GM19043 (cell line): ENCODE measurements at regions not wholly inside any gene's neighbourhood (a gene's known extent, or its start where the extent isn't known, plus 50 kb on each side); places are given as distances from the start of the nearest gene placed in this dataset.
"Not testable (repeated sequence)": the region's sequence is repeated elsewhere in the genome, so short reads cannot be mapped to it uniquely, and the experiment has no call there.

Experiments
- ATAC-seq: cut with Tn5 transposase; IDR thresholded peaks from one replicate; pipeline ENCODE4 v1.9.1; 2021; ENCODE audit warnings: low read depth; ENCODE audit not compliant: unreplicated experiment

DNA sequence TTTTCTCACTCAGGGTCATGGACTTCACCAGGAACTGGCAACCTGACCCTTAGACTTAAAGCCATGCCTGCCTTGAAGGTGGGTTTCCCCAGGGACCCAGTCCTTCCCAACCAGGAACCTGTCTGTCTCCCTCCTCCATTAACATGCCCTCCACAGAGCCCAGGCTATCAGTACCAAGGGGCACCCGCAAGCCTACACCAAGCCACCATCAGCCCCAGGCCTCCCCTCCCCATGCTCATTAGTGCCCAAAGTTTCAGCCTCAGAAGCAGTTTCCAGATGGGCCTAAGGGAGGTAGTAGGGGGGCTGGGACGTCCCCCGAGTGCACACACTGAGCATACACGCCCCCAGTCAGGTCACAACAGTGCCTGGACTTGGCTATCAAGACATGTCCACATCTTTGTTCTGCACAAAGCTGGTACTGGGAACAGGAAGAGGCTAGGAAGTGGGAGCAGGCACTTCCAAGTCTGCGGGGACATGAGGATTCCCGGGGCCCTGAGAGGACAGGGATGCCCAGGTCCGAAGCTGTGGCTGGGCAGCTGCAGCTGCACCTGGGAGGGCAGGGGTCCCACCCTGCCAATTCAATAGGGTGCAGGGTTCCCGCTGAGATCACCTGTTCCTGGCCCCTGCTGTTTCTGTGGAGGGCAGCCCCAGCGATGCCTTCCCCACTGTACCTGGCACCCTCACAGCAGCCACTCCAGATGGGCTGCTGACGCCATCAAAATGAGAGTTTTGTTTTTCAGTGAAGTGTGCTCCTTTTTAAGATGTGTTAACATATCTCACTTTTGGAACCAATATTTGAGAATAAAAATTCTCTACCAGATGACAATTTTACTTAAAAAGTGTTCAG is 731.4 kb downstream of the NR4A2 start:
- no peak for ATAC-seq

DNA sequence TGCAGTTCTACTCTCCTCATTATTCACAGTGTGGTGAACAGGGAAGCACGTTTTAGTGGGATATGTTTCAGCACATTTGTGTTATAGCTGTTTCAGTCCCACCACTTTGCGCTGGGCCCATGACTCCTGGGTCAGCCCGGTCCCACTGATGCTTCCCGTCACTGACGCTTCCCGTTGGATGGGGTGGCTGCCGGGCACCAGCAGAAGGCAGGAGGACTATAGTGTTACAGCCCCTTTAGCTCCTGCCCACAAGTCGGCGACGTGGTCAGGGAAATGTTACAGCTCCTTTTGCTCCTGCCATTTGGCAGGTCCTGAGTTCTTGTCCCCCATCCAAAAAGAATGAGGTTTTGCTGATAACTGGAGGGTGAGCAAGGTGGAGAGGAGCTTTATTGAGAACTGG is 732.2 kb downstream of the NR4A2 start:
- ATAC-seq: no peak

DNA sequence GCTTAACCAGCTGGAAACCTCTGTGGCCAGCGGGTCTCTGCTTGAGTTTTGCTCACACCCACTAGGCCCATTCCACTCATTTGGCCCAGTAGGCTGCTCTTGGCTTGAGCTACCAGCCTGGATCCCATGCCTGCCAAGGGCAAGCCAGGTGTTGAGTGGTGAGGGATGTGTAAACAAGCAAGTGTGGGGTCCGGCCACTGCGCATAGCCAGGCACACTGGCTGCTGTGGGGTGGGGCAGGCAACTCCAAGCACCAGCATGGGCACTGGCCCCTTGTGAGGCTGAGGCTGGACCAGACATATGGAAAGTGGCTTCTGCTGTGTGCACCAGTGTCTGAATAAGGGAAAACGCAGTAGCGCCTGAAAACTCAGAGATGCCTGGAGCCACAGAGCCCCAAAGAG is 732.7 kb downstream of the NR4A2 start:
- ATAC-seq: no peak

DNA sequence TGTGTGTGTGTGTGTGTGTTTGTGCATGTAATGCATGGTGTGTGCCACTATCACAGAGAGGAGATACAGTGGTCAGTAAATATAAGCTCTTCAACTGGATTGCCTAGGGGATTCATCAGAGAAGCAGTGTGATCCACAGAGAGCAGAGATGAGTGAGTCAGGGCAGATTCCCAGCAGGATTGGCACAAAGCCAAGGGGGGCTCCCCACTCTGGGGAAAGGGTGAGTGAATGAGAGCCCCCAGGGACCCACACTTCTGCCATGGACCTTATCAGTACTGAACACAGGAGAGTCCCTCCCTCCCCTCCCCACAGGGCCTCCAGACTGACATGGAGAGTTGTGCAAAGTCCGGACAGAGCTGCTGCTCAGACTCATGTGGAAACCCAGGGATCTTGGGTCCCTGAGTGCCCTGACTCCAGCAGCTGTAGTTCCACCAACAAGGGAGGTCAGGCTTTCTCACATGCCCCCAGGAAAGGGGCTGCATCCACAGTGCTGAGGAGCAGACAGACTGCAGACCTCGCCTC is 748.8 kb downstream of the NR4A2 start:
- ATAC-seq: no peak

DNA sequence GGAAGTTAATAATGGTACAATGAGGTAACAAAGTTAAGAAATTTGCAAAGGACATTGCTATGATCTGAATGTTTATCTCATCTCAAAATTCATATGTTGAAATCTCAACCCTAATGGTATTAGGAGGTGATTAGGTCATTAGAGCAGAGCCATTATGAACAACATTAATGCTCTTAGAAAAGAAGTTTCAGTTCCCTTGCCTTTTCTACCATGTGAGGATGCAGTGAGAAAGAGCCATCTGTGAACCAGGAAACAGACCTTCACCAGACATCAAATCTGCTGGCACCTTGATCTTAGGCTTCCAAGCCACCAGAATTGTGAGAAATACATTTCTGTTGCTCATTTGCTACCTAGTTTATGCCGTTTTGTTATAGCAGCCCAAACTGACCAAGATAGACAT is 757.6 kb downstream of the NR4A2 start:
- no peak for ATAC-seq

DNA sequence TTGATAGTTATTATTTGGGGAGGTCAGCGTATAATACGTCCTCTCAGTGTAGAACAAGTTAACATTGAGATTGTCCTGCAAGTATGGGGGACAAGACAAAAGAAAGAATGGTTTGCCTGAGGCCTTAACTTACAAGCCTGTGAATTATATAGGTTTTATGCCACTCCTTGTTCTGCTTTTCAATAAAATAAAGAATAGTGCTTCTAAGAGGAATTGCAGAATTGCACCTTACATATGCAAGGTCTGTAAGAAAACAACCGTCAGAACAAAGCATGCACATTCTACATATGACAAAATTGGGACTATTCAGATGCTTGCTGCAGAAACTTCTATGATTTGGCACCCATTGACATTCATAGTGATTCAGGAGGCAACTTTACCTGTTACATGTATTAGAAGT is 785.0 kb downstream of the NR4A2 start:
- no peak for ATAC-seq

DNA sequence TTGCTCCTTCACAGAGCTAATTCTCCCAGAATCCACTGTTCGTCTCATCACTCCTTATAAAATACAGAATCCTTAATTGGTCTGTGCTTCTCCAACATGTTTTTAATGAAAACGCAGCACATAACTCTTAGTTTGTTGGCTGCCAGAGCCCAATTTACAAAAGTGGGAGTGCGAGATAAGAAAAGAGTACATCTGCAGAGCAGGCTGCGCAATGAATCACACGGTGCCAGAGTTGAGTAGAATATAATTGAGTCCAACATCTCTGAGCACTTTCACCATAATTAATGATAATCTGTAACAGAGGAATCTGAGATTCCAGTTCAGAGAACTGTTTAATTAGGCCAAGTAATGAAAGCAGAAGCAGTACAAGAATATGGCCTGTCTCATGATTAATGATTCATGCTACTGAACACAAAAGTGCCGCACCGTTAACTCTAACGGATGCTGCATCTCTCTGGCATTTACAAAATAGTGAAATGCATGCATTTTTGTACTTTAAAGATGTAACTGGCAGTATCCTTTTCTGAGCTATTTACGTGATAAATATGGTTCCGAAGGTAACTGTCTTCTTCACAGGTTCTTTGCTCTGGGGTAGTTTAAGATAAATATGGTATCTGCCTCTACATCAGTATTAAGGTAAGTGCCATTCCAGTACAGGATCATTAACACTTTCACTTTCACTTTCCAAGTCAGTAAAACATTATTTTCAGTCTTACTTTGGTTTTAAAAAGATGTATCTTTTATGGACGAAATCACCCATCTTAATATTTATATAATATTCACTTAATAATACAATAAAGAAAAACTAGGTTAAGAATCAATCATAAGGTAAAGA is 785.6 kb downstream of the NR4A2 start:
- ATAC-seq: no peak

DNA sequence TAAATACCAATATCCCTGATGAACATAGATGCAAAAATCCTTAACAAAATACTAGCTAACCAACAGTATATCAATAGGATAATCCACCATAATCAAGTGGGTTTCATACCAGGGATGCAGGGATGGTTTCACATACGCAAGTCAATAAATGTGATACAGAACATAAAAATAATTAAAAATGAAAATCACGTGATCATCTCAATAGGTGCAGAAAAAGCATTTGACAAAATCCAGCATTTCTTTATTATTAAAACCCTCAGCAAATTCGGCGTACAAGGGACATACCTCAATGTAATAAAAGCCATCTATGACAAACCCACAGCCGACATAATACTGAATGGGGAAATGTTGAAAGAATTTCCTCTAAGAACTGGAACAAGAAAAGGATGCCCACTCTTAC is 793.5 kb downstream of the NR4A2 start:
- ATAC-seq: not testable (repeated sequence)

DNA sequence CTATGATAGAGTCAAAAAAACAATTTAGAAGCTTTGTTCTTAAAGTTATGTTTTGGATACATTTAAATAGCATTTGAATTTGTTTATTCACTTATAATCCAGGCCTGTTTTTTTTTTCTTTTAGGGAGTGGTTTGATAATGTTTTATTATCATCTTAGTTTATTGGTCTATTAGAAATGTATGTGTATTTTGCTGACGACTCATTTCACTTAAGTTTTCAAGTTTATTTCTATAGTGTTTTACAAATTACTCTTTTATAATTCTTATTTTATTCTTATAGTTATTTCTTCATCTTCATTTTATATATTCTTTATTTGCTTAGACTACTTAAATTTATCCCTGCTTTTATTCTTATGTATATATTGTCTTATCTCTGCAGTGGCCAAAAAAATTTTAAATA is 804.5 kb downstream of the NR4A2 start:
- ATAC-seq: no peak

DNA sequence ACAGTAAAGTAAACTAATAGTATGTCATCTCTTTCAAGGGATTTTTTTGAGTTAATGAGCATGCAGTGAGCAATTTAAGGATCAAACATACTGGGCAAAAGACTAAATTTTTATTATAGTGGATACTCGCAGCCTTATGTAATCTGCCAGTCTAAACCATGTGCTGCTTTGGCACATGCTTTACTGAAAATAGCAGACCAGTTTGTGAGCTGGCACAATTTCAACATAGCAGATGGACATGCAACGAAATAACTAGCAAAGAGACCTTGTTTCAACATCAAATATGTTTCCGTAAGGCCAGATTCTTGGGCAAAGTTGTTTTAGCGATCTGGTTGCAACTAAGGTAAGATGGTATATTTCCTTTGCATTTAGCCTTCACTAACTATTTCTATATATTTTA is 807.3 kb downstream of the NR4A2 start:
- ATAC-seq: no peak

DNA sequence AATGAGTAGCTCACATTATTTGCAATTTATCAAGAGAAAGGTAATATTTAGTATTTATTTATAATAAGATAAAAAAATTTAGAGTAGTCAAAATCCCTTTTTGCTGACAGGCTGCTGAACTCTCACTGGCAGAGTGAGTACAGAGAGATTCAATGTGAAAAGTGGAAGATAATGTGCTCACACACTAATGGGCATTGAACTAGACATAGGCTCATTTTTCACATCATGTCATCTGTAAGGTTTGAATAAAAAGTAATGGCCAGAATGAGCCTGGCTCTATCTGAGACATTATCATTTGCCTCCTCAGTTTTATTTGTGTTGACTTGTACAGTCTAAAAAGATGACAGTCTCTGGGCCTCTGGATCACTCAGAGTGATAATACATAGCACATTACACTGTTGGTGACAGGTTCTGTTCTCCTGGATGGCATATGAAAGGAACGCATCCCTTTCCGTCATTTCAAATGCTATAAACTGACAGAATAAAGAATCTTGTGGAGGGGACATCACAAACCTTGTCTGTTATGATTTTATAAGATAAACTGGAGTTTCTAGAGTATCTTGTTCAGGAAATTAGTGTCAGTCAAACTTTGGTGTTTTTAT is 812.9 kb downstream of the NR4A2 start:
- no peak for ATAC-seq

DNA sequence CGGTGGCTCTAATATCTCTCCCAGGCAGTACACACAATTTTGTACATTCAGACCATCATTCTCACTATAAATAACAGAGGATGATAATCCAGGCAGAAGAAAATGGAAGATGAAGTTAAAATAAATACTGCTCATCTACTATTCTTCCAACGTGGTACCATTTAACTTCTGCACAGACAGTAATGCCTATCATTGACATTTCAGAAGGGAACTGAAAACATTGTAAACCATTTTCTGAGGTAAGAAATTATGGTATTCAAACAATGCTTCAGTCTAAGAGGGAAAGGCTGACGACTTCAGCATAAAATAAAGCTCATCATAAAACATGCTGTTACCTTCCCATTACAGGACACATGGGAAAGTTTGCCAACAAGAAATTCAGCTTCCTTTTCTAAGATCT is 814.4 kb downstream of the NR4A2 start:
- ATAC-seq: no peak

DNA sequence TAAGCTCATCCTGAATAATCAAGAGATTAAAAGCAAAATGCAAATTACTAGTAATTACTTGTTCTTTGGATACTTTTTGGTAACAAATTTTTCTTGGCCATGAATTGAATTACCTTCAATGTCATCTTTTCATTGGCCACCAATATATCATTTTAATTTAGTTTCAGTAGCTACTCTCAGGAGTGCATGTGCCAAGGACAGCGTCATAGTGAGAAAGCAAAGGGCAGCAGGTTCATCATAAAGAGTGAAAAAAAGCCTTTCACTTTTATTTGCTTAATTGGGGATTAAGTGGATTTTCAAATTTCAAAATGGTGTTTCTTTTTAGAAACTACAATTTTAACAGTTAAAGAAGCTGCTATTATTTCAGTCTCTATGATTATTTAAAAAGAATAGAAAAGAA is 815.2 kb downstream of the NR4A2 start:
- ATAC-seq: no peak

DNA sequence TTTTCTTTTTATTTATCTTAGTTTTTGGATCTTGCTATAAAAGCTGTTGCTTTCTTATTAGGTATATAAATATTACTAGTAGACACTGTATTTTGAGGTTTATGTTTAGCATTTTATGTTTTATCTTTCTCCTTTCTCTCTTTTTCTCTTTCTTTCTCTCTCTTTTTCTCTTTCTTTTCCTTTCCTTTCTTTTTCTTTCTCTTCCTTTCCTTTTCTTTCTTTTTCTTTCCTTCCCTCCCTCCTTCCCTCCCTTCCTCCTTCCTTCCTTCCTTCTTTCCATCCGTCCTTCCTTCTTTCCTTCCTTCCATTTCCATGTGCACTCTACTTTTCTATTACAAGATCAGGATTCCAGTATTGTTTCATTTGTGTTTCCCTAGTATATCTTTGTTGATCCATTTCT is 814.8 kb downstream of the KCNJ3 start:
- no peak for ATAC-seq

DNA sequence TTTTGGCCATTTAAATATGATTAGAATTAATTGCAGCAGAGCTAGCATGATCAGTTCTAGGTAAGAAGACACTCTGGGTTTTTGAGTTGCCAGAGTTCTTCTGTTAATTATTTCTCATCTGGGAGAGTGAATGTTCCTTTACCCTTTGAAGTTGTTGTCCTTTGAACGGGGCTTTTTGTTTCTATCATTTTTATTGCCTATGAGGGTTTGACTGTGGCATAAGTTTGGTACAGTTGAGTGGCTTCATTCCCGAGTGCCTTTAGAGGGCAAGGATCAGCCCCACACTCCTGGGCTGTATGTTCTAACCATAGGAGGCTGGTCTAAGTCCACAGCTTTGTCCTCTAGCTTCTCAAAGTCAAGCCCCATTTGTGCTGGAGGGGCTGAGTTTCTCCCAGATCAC is 804.3 kb downstream of the KCNJ3 start:
- no peak for ATAC-seq

DNA sequence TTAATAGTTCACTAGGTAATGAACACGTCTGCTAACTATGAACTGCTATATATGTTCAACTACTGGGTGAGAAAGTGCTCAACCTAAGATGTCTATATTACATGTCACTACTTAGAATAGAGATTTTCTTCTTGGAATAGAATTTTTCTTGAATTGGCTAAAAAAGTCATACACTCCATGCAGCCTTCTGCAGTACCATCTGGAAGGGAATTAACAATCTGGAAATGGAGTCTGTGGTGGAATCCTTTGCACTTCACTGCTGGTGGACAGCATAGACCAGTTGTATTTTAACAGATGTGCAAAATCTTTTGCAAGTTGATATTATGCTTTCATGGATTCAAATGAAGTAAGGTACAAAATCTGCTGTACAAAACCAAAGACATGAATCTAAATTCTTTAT is 799.6 kb downstream of the KCNJ3 start:
- ATAC-seq: no peak

DNA sequence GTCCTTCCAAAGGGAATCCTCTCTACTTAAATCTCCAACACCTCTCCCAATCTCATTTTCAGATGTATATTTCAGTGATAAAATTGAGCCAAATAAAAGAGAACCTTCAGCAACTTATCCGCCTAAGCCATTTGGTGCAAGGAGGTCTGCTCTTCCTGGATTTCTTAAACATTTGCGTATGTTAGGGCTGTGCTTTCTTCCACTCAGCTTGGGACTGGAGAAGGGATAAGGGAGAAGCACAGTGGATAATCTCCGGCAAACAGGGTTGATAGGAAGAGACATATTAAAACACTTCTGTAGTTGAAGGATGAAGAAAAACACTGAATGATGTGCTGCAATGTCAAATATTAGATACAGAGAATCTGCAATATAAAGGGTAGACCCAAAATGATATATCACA is 796.2 kb downstream of the KCNJ3 start:
- no peak for ATAC-seq

DNA sequence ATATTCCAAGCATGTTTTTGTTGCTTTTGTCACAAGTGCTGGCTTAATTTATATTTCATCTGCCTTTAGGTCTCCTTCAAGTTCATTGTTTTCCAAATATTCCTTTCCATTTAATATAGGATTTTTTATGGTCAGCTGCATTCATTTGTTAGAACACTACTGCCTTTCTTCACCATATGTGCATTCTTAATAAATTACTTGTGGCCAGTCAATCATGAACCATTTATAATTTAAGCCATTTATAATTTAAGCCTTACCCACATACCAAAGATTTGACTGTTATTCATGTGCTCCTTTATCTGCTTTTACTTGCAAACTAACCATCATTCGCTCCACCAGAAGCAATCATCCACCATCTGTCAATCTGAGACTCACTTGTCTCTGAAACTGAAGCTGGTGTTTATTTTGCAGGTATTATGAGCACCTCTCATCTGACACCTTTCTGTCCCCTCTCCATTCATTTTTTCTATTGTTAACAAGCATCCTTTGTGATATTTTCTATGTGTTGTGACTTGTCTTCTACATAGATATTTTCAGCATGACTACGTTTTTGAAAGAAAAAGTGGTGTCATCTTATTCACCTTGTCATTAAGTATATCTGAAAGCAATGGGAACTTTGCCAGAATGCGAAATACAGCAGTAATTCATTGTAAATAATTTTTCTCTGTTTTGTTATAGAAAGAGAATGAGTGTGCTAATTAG is 786.8 kb downstream of the KCNJ3 start:
- no peak for ATAC-seq

DNA sequence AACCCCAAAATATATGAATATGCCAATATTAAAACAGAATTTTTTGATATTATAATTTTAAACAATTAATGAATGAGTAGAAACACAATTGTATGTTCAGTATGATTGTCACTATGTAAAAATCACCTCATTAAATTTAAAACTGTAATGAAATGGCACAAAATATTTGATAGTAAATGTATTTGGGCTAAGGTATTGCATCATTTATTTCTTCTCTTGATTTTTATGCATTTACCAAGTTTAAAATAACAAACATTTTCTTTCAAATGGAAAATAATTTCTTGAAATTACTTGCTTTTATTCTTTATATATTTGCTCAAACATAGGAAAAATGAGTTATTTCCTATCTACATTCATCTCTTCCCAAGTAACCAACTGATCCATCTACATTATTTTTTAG is 782.6 kb downstream of the KCNJ3 start:
- ATAC-seq: no peak

DNA sequence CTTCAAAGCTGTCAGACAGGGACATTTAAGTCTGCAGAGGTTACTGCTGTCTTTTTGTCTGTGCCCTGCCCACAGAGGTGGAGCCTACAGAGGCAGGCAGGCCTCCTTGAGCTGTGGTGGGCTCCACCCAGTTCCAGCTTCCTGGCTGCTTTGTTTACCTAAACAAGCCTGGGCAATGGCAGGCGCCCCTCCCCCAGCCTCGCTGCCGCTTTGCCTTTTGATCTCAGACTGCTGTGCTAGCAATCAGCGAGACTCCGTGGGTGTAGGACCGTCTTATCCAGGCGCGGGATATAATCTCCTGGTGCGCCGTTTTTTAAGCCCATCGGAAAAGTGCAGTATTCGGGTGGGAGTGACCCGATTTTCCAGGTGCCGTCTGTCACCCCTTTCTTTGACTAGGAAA is 773.5 kb downstream of the KCNJ3 start:
- ATAC-seq: not testable (repeated sequence)

DNA sequence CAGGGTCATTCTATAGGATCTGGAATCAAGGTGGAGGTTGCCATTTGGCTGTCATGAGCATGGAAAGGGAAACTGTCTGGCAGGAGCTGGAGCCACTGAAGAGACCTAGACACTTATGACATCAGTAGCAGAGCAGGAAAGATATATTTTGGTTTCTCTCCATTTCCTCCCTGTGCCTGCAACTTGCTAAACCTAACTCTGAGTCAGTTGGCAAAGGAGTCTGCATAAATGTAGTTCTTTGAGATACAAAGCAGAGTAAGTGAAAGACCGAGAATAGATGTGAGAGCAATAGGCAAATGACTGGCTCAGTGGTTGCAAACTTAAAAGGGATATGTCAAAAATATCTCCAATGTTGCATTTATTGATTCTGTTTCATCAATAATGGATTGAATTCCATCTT is 757.7 kb downstream of the KCNJ3 start:
- no peak for ATAC-seq
